Keratinocyte (primary cell): ENCODE measurements at regions not wholly inside any gene's neighbourhood (a gene's known extent, or its start where the extent isn't known, plus 50 kb on each side); places are given as distances from the start of the nearest gene placed in this dataset.

Source experiments
- CTCF ChIP-seq, 3 experiments: IDR thresholded peaks in 1 of 3; conservative IDR thresholded peaks in 1 of 3; optimal IDR thresholded peaks in 1 of 3; 2 replicates in 2 of 3; 3 replicates in 1 of 3; pipeline versions ENCODE3 to v1.5.1; 2011; ENCODE audit warnings: low read length in 3 of 3, mild to moderate bottlenecking in 3 of 3, moderate library complexity in 2 of 3, control low read depth in 1 of 3, inconsistent platforms in 1 of 3; ENCODE audit not compliant: insufficient read depth in 2 of 3; ENCODE audit errors: extremely low read depth in 1 of 3
- EZH2 ChIP-seq: IDR thresholded peaks from one replicate; pipeline ENCODE4 v1.6.1; 2012; ENCODE audit warnings: inconsistent platforms, mild to moderate bottlenecking, low read length, moderate library complexity

- no peak for TF ChIP-seq CTCF (optimal IDR thresholded peaks at IDR 0.05 in 1 of 3, IDR thresholded peaks at IDR 0.05 in 1 of 3, conservative IDR thresholded peaks at IDR 0.05 in 1 of 3; ENCODE audit: extremely low read depth in 1 of 3, insufficient read depth in 2 of 3, low read length in 3 of 3)
- TF ChIP-seq EZH2: no peak
These were observed 143.8 kb upstream of the PPARGC1A start for GRCh38 chr4:24033626-24034025.
